Mesenteric fat pad (tissue), 1 donor: ENCODE measurements at regions not wholly inside any gene's neighbourhood (a gene's known extent, or its start where the extent isn't known, plus 50 kb on each side); places are given as distances from the start of the nearest gene placed in this dataset.

Experiments
- DNase-seq: peaks from one replicate; pipeline ENCODE4 v3.0.0-alpha.2; 2020; ENCODE audit warnings: low spot score
- donor health status: DM: yes; HTN: yes; CAD: no.

DNA sequence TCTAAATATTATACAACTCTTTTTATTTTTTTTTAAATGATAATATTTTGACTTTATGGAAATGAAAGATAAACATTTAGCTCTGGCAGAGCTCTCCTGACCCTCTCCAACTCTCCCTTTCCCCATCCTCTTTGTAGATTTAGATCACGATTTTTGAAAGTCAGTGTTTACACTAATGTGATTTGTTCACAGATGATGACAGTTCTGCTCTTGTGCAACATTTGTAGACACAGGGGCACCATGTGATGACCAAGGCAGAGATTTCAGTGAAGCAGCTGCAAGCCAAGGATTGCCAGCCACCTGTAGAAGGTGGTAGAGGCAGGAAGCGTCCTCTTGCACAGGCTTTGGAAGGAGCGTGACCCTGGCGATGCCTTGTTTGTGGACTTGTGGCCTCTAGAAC, 483.2 kb downstream of the QKI start:
- DNase-seq = no peak

- no peak for DNase-seq
These were observed 482.5 kb downstream of the QKI start for GRCh38 chr6:163897030-163897429.

DNA sequence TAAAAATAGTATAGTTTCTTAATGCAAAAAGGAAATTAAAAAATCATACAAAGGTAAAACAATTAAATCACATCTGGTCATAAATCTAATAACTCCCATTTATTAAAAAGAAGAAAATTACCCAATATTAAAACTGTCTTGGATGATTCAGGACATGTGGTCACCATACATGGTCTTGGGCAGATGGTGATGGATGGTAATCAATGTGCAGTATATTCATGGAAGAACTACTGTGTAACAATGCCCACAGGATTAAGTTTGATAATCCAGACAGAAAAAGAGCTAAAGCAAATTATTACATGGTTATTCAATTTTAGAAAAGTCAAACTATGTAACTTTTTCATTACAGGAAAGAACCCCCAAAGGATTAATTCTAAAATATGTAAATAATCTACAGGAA, 480.6 kb downstream of the QKI start:
- no peak for DNase-seq

- no peak for DNase-seq
These were observed 479.2 kb downstream of the QKI start for GRCh38 chr6:163893609-163894189.

GRCh38 chr6:163892824-163893561, 478.5 kb downstream of the QKI start:
- DNase-seq = no peak

- no peak for DNase-seq
These were observed 475.5 kb downstream of the QKI start for GRCh38 chr6:163889904-163890514.

DNA sequence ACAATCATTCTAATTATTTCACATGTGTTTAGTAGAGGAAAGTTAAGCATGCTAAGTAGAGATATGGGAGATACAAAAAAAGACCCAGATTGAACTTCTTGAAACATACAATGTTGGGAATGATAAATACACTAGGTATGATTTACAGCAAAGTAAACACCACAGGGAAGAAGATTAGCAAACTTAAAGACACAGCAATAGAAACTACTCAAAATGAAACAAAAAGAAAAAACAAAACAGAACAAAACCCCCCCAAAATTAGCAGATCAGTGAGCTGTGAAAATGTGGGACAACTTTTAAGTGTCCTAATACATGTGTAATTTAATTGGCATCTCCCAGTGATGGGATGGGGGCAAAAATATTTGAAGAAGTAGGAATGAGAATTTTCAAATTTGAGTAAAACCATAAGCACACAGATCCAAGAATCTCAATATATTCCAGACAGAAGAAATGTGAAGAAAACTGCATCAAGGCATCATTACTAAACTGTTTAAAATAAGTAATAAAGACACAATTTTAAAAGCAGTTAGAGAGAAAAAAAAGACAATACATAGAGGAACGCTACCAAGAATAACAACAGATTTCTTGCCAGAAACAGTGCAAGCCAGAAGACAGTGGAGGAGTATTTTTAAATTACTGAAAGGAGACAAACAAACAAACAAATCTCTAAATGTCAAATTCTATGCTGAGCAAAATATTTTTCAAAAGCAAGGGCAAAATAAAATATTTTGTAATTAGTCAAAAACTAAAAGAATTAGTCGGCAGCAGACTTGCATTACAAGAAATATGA, 473.7 kb downstream of the QKI start:
- DNase-seq = no peak

- DNase-seq = no peak
These were observed 471.9 kb downstream of the QKI start for GRCh38 chr6:163886428-163886827.

DNA sequence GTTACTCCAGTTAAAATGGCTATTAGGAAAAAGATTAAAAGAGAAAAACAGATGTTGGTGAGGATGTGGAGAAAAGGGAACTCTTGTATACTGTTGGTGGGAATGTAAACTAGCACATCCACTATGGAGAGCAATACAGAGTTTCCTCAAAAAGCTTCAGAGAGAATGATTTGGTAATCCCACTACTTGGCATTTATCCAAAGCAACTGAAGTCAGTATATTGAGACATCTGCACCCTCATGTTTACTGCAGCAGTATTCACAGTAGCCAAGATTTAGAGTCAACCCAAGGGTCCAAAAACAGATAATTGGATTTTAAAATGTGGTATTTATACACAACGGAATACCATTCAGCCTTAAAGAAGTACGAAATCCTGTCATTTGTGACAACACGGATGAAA, 469.5 kb downstream of the QKI start:
- DNase-seq = no peak

DNA sequence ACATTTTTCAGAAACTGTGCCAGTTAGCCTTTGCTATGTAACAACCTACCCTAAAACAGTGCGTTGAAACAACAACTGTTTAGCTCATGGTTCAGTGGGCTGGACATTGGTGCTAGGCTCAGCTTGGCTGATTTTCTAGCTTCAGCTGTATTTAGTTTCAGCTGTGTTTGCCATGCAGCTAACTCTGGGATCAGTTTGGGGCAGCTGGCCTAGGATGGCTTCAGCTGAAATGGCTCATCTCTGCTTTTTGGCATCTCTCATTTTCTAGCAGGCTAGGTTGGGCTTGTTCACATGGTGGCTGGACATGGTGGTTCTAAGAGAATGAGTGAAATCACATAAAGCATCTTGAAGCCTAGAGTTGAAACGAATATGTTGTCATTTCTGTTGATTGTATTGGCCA, 464.2 kb downstream of the QKI start:
- DNase-seq = no peak

DNA sequence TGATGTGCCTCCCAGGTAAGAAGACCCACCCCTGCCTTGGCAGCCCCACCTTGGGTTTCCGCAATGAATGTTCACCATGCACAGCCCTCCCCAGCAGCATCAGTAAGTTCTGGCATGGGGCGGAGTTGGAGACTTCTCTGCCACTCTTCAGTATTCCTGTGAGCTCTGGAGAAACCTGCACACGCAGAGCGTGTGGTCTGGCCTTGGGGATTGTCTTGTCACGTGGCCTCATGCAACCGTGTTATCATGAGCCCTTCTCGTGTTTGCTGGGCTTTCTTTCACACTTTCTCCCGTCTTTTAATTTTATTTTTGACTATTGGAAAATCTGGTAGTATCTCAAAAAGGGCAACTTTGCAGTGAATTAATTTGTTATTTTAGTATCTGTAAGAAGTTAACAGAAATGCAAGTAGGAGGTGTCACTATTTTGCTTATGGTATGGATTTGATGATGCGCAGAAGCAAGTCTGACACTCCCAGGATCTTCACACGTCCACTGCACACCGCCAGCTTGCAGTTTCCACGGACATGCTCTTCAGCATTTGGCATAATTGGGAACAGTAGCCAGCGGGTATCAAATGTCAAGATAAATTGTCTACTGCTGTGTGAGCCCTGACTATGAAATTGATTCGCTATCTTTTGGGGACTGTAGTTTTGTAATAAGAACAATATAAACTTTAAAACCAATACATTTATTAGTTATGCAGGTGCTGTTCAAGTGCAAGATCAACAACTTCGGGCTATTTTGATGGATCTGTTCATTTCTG, 463.5 kb downstream of the QKI start:
- DNase-seq = no peak

DNA sequence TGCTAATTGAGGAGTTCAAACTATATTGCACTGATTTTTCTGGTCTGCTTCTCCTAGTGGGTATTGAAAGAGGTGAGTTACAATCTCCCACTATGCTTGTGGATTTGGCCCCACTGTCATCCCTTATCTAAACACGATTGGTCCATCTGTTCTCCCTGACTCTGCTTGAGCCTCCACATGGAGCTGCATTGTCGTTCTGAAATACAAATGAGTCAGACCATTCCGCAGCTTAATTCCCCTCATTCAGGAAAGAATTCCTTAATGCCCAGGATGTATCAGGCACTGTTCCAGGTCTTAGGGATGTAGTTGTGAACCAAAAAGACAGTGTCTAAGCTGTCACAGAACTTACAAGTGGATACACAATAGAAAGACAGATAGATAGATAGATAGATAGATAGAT, 461.9 kb downstream of the QKI start:
- no peak for DNase-seq

DNA sequence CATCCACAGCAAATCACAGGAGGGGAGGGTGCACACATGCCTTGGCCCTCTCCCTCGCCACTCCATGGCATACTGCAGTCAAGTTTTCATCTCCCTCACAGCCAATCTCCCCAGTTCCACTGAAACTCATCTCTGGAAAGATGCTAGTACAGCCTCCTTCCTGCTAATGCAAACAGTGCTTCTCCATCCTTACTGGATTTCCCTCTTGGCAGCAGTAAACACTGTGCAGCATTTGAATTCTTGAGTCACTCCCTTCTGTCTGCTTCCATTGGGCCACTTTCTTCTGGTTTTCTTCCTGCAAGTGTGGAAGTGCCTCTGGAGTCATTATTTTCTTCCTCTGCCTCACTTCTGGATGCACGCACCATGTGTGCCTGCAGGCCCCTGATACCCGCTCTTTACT, 460.3 kb downstream of the QKI start:
- no peak for DNase-seq

DNA sequence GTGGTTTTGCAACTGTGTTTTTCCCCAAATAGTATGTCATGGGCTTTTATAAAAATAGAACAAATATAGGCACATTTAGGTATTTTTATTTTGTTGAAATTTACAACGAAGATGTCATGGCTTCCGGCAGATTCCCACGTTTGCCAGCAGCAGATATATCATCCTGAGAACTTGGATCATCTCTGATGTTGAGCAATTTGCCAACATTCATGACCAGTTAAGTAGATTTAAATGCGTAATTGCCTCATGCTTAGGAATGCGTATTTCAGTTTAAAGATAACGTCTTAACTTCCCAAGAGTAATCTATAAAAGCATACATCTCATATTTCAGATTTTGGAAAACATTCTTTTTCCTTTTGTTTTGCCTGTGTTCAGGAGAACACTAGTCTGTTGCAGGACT, 457.8 kb downstream of the QKI start:
- no peak for DNase-seq

GRCh38 chr6:163871616-163872015, 457.1 kb downstream of the QKI start:
- DNase-seq = no peak

DNA sequence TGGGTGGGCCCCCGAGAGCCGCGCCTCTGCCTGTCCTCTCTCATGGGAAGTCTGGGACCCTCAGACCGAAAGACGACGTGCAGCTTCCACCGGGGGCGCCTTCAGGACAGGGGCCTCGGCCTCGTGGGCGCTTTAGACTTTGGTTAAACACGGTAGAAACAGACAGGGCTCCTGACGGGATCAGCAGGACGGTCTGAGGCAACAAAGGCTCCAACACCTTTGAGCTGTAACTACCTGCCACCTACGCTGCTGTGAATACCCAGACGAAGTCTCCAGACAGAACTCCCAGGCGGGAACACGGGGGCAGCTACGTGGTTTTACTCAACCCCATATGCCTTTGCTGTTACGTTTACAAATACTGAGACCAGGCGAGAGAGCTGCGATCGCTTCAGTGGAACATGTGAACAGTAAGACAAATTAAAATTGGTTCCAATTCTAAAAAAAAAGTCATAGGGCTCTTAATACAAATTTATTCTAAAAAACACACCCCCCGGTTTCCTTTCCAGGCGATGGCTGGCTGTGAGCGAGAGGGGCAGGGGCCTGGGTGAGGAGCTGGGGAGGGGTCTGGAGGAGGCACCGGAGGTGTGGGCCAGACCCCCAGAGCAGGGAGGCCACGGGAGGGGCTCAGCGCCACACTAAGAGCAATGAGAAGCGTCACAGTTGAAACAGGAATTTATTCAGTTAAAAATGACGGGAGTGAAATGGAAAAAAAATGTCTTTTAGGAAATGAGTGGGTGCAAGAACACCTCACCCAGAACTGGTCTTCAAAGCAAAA, 453.2 kb downstream of the QKI start:
- no peak for DNase-seq

DNA sequence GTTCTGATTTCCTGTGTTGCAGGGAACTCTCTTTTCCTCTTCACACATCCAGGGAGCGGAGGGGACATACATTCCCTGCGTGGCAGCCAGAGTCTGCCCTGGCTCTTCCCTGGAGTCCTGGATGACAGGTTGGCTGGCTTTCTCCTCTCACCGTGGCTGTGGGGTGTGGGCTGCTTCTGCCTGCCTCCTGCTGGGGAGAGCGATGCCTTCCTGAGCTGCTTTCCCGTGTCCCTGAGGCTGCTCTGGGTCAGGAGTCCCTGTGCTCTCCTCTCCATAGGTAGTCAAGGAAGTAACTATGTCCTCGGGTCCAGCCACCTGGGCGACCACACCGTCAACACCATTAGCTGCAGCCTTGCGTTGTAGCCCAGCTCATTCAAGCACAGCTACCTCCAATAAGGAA, 451.7 kb downstream of the QKI start:
- no peak for DNase-seq

DNA sequence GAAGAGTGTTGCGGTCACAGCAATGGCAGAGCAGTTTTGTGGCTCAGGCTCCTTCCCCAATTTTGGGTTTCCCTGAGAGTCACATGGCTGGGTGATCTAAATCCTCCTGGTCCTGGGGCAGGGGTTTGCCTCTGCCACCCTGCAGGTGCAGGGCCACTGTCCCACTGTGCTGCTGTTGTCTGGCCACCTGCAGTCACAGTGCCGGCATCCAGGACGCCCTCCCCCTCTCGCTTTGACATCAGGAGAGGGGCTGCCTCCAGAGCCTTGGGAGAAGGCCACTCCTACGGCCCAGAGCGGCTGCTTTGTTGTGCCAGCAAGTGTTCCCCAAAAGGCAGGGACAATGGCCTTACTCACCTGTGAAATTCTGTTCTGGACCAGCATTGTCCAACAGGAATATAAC, 449.0 kb downstream of the QKI start:
- DNase-seq = no peak

- no peak for DNase-seq
These were observed 448.2 kb downstream of the QKI start for GRCh38 chr6:163862701-163863100.

DNA sequence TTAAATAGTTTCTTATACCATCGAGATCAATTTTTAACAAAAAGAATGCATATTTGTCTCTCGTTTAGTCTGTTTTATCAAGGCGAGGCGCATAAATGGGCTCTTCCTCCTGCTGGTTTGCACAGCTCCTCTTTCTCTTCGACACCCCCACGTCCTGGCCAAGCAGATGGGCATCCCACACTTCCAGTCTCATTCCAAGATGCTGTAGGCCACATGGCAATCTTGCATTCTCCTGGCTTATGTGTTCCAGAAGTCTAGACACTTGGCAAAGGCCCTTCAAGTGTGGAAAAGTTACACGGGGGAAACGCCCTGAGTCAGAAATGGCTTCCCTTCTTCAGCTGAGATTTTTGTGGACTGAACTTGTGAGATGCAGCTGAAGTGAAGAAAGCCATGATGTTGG, 447.1 kb downstream of the QKI start:
- no peak for DNase-seq
